Gastrocnemius medialis (tissue), 4 donors: ENCODE measurements at regions not wholly inside any gene's neighbourhood (a gene's known extent, or its start where the extent isn't known, plus 50 kb on each side); places are given as distances from the start of the nearest gene placed in this dataset.

Experiments used
- ATAC-seq, 2 donors: fragments of 150-250 bp; one replicate each; pipeline ENCODE4 v1.9.1; 2016
- DNase-seq, 2 donors: peaks; one replicate each; pipeline ENCODE4 v3.0.0-alpha.2; 2019
- H3K27ac ChIP-seq, 4 donors: fragments of 200-600 bp; sonication (generic); 1 replicate in 1 of 4; 2 replicates in 3 of 4; pipeline ENCODE4 v1.5.1; 2016 to 2018; ENCODE audit warnings: mild to moderate bottlenecking in 2 of 4, moderate library complexity in 1 of 4
- H3K27me3 ChIP-seq, 3 donors: fragments of 200-600 bp; sonication (generic) in 2 of 3; 1 replicate in 1 of 3; 2 replicates in 2 of 3; pipeline versions ENCODE4 v1.5.1 to v1.6.0; 2016 to 2019; ENCODE audit warnings: mild to moderate bottlenecking in 1 of 3, moderate library complexity in 1 of 3
- H3K36me3 ChIP-seq, 2 donors: fragments of 200-600 bp; sonication (generic) in 1 of 2; one replicate each; pipeline ENCODE4 v1.5.1; 2017 to 2018
- H3K4me1 ChIP-seq, 2 donors: fragments of 200-600 bp; sonication (generic) in 1 of 2; one replicate each; pipeline ENCODE4 v1.5.1; 2016 to 2017; ENCODE audit warnings: mild to moderate bottlenecking in 2 of 2
- H3K4me3 ChIP-seq, 4 donors: fragments of 200-600 bp; sonication (generic) in 3 of 4; 1 replicate in 1 of 4; 2 replicates in 3 of 4; pipeline ENCODE4 v1.5.1; 2016 to 2019; ENCODE audit warnings: mild to moderate bottlenecking in 2 of 4
- H3K9me3 ChIP-seq, 3 donors: fragments of 200-600 bp; sonication (generic) in 2 of 3; 1 replicate in 1 of 3; 2 replicates in 2 of 3; pipeline ENCODE4 v1.5.1; 2016 to 2019
- CTCF ChIP-seq, 5 experiments: fragments of 450-650 bp in 3 of 5; fragments of 200-600 bp in 2 of 5; sonication (generic) in 2 of 5; IDR thresholded peaks in 4 of 5; conservative IDR thresholded peaks in 1 of 5; 1 replicate in 4 of 5; 2 replicates in 1 of 5; pipeline ENCODE4 v1.5.1; 2016 to 2019; ENCODE audit warnings: antibody characterized with exemption in 5 of 5, mild to moderate bottlenecking in 3 of 5, moderate library complexity in 3 of 5
- POLR2A ChIP-seq, 2 donors: fragments of 450-650 bp; IDR thresholded peaks; one replicate each; pipeline ENCODE4 v1.6.1; 2017; ENCODE audit warnings: antibody characterized with exemption in 2 of 2, mild to moderate bottlenecking in 2 of 2, moderate library complexity in 2 of 2
- in situ Hi-C, 4 donors: fragments of 200-750 bp; cut with MboI; loops; one replicate each; pipeline versions ENCODE4 v1.15.0 to v1.8.0; 2017; ENCODE audit warnings: low sequenced_read_pairs in 4 of 4
- intact Hi-C: fragments of 100-400 bp; cut with DNase I; formaldehyde crosslinking; loops from one replicate; pipeline ENCODE4 v1.15.1; 2023; ENCODE audit warnings: low total_unique reads

DNA sequence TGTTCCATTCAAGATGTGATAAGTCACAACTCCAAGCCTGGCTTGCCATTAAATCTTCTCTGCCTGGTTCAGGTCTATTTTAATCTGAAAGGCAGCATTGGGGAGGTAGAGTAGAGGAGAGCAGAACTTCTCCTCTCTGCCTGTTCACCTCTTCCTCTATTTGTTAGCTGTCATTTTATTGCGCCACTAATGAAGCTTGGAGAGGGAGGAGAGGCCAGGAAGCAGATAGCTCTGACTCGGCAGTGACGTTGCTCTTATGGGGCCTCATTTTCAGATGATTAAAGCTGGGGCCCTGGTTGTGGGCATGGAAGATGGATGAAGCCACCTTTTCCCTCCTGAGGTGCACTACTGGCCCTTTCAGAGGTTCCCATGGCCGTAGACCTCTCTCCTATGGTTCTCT, 207.3 kb downstream of the MID1IP1 start:
- Histone ChIP-seq H3K27ac (no peak overlapping the region), H3K9me3 (no peaks in the 10 kb centered on the region), H3K27me3 (no peaks in the 10 kb centered on the region), H3K4me3 (no peak overlapping the region), H3K36me3 (no peaks in the 10 kb centered on the region), H3K4me1 (no peaks in the 10 kb centered on the region)
- TF ChIP-seq POLR2A (IDR thresholded peaks at IDR 0.05): no peak
- TF ChIP-seq CTCF (IDR thresholded peaks at IDR 0.05 in 4 of 5, conservative IDR thresholded peaks at IDR 0.05 in 1 of 5): no peak
- DNase-seq (no peak), ATAC-seq (no peak)
- intact Hi-C loops (no loop called here), in situ Hi-C loops (no loop called here)

- intact Hi-C loops: no loop called here
- H3K27me3 ChIP-seq: no peaks in the 10 kb centered on the region
- H3K36me3 ChIP-seq: no peaks in the 10 kb centered on the region
- ATAC-seq (no peak), DNase-seq (no peak)
- TF ChIP-seq CTCF (IDR thresholded peaks at IDR 0.05 in 4 of 5, conservative IDR thresholded peaks at IDR 0.05 in 1 of 5) (no peak), POLR2A (IDR thresholded peaks at IDR 0.05) (no peak)
- H3K9me3 ChIP-seq: no peaks in the 10 kb centered on the region
- no peaks in the 10 kb centered on the region for H3K4me1 ChIP-seq
- H3K4me3 ChIP-seq: no peak overlapping the region
- H3K27ac ChIP-seq: no peak overlapping the region
- in situ Hi-C loops: no loop called here
These were observed 210.4 kb downstream of the MID1IP1 start for GRCh38 chrX:39011454-39012221.

- no peak overlapping the region for H3K27ac ChIP-seq
- DNase-seq (no peak), ATAC-seq (no peak)
- no peaks in the 10 kb centered on the region for H3K9me3 ChIP-seq
- no peak overlapping the region for H3K4me3 ChIP-seq
- intact Hi-C loops (no loop called here), in situ Hi-C loops (no loop called here)
- no peak for TF ChIP-seq CTCF (IDR thresholded peaks at IDR 0.05 in 4 of 5, conservative IDR thresholded peaks at IDR 0.05 in 1 of 5)
- TF ChIP-seq POLR2A (IDR thresholded peaks at IDR 0.05): no peak
- no peaks in the 10 kb centered on the region for H3K36me3 ChIP-seq
- no peaks in the 10 kb centered on the region for H3K27me3 ChIP-seq
- H3K4me1 ChIP-seq: no peaks in the 10 kb centered on the region
These were observed 211.4 kb downstream of the MID1IP1 start for GRCh38 chrX:39012621-39013111.

DNA sequence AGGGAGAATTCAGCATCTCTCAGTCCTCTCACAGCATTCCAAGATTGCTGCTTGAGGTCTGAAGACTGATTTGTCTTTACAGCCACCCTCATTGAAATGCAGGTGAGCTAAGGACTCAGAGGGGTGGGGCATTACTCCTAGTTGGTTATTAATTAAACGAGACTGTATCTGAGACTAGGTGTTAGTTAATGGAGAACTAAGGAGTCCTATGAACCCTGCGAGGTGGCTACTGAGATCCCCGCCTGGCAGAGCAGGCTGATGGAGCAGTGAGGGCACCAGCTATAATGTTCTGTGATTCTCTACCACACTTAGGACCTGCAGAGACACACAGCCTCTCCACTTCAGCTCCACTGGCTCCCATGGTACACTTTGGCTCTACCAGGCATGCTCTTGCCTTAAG, 215.3 kb downstream of the MID1IP1 start:
- in situ Hi-C loops (no loop called here), intact Hi-C loops (no loop called here)
- H3K27me3 ChIP-seq: no peaks in the 10 kb centered on the region
- H3K4me3 ChIP-seq: no peak overlapping the region
- no peak overlapping the region for H3K27ac ChIP-seq
- H3K36me3 ChIP-seq: no peaks in the 10 kb centered on the region
- TF ChIP-seq POLR2A (IDR thresholded peaks at IDR 0.05) (no peak), CTCF (IDR thresholded peaks at IDR 0.05 in 4 of 5, conservative IDR thresholded peaks at IDR 0.05 in 1 of 5) (no peak)
- ATAC-seq: no peak
- H3K9me3 ChIP-seq: no peaks in the 10 kb centered on the region
- DNase-seq: no peak
- no peaks in the 10 kb centered on the region for H3K4me1 ChIP-seq

DNA sequence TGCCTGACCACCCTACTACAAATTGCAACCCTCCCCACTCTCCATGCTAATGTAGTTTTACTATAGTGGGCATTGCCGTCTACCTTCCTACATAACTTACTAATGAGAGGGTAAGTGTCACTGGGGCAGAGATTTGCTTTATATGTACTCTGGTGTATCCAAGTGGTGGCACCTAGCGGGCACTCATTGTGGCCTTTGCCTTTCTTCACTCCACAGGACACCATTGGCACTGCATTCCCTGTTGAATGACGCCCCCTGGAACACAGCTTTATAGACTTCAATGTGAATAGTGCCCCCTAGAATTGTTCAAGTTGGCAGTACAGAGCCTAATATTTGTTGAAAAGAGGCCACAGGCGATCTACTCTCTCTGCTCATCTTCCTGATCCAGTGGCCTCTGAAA, 215.8 kb downstream of the MID1IP1 start:
- Histone ChIP-seq H3K36me3 (no peaks in the 10 kb centered on the region), H3K4me3 (no peak overlapping the region)
- intact Hi-C loops: no loop called here

More for the DNA sequence above, 215.8 kb downstream of the MID1IP1 start:
- Histone ChIP-seq H3K27me3 (no peaks in the 10 kb centered on the region), H3K27ac (no peak overlapping the region), H3K9me3 (no peaks in the 10 kb centered on the region), H3K4me1 (no peaks in the 10 kb centered on the region)
- TF ChIP-seq POLR2A (IDR thresholded peaks at IDR 0.05) (no peak), CTCF (IDR thresholded peaks at IDR 0.05 in 4 of 5, conservative IDR thresholded peaks at IDR 0.05 in 1 of 5) (no peak)
- DNase-seq (no peak), ATAC-seq (no peak)
- in situ Hi-C loops: no loop called here
